ENCODE measurements at regions not wholly inside any gene's neighbourhood (a gene's known extent, or its start where the extent isn't known, plus 50 kb on each side); places are given as distances from the start of the nearest gene placed in this dataset.
"Not testable (repeated sequence)": the region's sequence is repeated elsewhere in the genome, so short reads cannot be mapped to it uniquely, and the experiment has no call there.

DNA sequence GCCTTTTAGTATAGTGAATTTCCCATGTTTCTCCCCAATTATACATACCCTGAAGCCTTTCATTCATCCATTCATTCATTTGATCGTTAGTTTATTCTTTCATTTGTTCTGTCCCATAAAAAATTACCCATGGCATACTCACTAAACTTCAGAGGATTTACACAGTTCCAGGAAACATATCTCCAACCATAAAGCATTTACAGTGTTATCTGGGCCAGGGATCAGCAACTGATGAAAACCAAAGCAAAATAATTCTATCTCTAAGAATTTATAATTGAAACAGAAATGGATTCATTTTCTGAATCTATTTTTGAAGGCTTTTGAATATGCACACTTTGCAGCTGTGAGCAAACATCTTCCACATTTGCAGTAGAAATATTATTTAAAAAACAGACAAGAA lies 547.7 kb downstream of the KCNJ2 start:
- DNase-seq (ENCODE audit: extremely low read depth in 1 of 11, low read depth in 9 of 11, low spot score in 4 of 11) = no peak

DNA sequence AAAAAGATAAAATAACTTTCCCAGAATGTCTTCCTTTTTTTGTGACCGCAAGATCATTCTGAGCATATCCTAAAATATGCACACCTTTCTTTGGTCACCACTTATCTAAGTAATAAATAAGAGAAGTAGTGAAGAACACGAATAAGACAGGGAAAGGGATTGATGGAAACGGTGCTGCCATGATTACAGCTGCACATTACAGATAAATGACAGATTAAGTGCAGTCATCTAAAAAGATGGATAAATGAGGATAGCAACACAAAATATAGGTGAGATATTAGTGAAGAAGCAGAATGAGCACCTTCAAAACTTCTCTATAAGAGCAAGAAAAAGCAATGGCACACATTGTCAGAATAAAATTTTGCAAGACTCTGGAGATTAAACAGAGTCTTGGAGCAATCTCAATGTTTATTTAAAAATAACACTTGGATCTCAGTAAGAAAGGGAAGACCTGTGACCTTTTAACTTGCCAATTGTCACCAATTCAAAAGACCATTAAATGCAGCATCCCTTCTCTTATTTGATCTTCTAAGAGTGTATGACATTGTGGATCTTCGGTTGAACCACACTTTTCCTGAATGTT lies 567.1 kb downstream of the KCNJ2 start:
- no peak for DNase-seq (ENCODE audit: extremely low read depth in 1 of 11, low read depth in 9 of 11, low spot score in 4 of 11)

DNA sequence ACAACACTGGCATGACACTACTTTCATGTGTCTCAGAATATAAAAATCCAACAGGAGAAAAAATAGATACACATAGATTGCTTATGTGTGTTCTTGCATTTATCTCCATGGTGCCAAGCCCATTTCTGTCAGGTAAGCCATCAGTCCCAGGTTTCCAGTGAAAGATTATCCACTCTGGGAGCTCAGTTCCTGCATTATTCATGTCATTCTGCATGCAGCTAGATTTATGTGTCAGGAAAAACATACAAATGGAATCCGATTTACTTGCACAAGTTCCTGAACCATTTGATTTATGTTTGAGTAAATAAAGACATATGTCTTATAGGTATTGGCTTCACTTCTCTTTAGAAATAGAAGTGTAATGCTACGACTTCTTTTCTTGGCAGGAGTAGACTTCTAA lies 569.7 kb downstream of the KCNJ2 start:
- no peak for DNase-seq (ENCODE audit: extremely low read depth in 1 of 11, low read depth in 9 of 11, low spot score in 4 of 11)

DNA sequence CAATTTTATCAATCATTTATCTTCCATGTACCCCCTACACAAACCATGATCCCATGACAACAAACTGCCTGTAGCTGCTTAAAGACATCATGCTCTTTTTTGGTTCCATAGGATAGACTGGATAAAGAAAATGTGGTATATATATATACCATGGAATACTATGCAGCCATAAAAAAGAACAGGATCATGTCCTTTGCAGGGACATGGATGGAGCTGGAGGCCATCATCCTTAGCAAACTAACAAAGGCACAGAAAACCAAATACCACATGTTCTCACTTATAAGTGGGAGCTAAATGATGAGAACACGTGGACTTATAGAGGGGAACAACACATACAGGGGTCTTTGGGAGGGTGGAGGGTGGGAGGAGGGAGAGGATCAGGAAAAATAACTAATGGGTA lies 577.2 kb downstream of the KCNJ2 start:
- not testable (repeated sequence) for DNase-seq (ENCODE audit: extremely low read depth in 1 of 11, low read depth in 9 of 11, low spot score in 4 of 11)

DNA sequence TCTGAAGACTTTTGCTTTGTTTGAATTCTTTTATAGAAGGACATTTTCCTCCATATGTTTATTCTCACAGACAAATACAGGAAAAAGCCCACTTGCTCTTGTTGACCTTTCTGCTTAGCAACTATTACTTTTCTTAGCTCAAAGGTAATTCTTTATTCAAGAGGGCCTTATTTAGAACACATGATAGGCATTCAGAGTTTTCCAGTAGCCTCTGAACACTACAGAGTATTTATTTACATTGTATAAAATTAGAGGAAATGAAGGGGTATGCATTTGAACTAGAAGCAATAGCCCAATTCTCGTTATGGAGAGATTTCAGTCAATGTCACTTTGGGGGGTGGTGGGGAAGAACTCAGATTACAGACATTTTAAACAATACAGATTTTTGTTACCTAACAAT lies 581.7 kb downstream of the KCNJ2 start:
- DNase-seq (ENCODE audit: extremely low read depth in 1 of 11, low read depth in 9 of 11, low spot score in 4 of 11) = peak in 1 of 11 donors; percentile 27

DNA sequence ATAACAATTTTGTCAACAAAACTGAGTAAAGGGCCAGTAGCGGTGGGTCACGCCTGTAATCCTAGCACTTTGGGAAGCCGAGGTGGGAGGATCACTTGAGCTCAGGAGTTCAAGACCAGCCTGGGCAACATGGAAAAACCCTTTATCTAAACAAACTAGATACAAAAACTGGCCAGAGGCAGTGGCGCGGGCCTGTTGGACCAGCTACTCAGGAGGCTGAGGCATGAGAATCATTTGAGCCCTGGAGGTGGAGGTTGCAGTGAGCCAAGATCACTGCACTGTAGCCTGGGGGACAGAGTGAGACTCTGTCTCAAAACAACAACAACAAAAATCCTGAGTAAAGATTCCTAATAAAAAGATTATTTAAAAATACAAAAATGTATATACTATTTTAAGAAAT lies 583.1 kb downstream of the KCNJ2 start:
- not testable (repeated sequence) for DNase-seq (ENCODE audit: extremely low read depth in 1 of 11, low read depth in 9 of 11, low spot score in 4 of 11)

DNA sequence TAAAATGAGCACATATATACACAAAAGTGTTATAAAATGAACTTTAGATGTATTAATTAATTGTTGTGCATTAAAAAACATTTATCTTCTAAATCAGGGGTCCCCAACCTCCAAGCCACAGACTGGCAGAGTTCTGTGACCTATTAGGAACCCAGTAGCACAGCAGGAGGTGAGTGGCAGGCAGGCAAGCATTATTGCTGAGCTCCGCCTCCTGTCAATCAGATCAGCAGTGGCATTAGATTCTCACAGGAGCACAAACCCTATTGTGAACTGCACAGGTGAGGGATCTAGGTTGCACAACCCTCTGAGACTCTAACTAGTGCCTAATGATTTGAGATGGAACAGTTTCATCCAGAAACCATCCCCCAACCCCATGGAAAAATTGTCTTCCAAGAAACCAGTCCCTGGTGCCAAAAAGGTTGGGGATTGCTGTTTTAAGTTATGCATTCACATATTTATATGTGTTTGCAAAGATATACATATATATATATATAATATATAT lies 583.7 kb downstream of the KCNJ2 start:
- DNase-seq (ENCODE audit: extremely low read depth in 1 of 11, low read depth in 9 of 11, low spot score in 4 of 11) = no peak

DNA sequence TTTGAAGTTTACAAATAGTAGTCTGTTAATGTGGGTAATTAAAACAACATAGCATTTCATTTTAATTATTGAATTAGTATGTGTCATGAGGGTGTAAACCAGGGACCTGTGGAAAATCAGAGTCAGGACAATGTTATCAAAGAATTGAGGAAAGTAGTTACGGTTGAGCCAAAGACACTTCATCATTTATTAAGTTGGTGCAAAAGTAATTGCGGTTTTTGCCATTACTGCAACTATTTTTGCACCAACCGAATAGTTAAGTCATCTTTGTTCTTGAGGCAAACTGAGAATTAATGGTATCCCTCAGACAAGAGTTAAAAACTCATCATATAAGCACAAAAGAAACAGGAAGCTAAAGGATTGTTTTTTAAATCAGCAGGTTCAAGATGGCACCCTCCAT lies 593.7 kb downstream of the KCNJ2 start:
- DNase-seq (ENCODE audit: extremely low read depth in 1 of 11, low read depth in 9 of 11, low spot score in 4 of 11) = no peak

DNA sequence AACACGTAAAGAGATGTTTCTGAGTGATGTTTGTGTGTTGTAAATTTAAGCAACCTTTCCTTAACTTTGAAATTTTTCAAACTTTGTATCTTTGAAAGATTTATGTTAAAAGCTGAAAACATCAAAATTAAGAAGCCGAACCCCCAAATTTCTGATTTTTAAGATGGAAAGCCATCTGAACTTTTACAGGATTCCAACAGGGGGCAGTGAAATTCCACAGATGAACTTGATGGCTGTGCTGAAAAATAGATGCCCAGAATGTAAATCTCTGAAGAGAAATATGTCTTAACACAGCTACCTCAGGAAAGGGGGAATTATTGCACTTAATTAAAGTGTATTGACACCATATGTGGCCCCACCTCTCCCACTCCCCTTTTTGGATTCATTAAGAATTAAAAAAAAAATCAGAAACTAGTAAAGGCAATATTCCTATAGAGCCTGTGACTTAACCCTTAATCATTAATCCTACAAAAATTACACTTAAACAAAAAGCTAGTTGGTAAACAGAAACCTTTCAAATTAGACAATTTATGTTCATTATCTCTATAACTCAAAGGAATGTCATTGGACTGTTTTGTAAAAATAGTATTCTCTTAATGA lies 597.9 kb downstream of the KCNJ2 start:
- DNase-seq (ENCODE audit: extremely low read depth in 1 of 11, low read depth in 9 of 11, low spot score in 4 of 11) = peak in 3 of 11 donors; percentile 12 to 27 (median 13)

DNA sequence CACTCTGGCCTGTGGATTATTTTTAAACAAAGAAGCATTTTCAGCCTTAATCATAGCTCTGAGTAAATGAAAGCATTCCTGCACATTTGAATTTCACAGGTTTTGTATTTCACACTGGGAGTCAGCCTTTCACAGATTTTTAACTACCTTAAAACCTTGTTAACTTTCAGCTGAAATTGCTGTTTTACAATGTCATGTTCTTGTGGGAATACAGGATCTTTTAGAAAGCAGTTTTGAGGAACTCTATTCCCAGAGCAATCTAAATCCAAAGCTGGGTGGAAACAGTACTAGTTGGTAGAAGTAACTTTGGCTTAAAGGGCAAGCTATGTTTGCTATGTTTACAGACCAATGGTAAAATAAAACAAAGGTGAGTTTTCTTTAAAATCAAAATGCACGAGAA lies 600.6 kb downstream of the KCNJ2 start:
- no peak for DNase-seq (ENCODE audit: extremely low read depth in 1 of 11, low read depth in 9 of 11, low spot score in 4 of 11)

DNA sequence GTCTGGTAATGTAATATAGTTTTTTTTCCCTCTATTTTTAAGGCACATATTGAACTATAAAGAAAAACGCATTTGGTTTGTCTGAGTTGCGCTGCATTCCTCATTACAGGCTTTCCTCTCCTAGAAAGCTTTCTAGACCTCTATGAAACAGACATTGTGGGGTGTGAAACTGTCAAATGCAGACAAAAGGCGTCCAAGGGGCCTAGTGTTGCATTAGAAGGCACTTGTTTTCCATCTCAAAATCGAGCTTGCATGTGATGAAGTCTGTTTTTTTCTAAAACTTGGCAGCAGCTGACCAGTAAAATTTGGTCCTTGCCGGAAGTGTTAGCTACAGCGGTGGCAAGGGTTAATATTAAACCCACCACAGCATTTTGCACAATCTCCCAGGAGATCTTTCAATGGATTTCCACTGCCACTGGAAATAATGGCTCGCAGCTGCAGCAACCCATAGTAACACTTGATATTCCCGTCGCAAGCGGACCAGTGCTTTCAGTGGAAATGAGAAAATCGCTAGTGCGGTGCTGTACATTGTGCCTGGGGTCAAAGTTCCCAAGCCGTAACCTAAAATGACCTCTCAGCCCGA lies 602.6 kb downstream of the KCNJ2 start:
- DNase-seq (ENCODE audit: extremely low read depth in 1 of 11, low read depth in 9 of 11, low spot score in 4 of 11) = no peak

DNA sequence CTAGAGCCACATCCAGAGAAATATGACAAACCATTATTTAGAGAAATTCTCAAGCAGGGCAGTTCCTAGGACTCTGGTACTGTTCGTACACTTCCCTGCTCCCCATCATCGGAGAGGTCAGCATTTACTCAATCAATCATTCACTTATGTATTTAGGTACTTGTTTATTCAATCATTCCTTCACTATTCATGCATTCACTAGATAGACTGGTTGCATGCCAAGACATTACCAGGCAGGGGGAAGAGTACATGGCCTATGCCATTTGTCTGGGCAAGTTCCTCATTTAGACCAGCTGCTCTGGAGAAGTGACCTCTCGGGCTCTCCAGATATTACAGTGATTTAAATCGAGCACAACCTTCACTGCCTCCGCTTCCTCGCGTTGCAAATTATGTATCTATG lies 603.4 kb downstream of the KCNJ2 start:
- DNase-seq (ENCODE audit: extremely low read depth in 1 of 11, low read depth in 9 of 11, low spot score in 4 of 11) = no peak

DNA sequence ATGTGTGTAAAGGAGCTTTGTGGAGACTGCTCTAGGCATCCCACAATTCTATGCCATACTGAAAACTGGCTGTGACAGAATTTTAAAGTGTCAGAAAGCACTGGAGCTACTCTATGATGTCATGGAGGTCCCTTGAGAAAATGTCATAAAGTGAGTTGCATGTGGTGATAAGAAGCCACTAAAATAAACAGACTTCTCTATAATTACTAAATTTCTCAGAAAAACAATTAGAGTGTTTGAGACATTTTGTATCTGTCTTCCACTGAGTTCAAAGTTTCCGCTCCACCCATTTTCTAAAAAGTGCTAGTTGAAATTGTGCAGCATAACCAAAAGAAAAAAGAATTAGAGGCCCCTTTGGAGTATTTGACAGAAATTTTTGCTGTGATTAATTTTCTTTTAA lies 603.9 kb downstream of the KCNJ2 start:
- DNase-seq (ENCODE audit: extremely low read depth in 1 of 11, low read depth in 9 of 11, low spot score in 4 of 11) = no peak

DNA sequence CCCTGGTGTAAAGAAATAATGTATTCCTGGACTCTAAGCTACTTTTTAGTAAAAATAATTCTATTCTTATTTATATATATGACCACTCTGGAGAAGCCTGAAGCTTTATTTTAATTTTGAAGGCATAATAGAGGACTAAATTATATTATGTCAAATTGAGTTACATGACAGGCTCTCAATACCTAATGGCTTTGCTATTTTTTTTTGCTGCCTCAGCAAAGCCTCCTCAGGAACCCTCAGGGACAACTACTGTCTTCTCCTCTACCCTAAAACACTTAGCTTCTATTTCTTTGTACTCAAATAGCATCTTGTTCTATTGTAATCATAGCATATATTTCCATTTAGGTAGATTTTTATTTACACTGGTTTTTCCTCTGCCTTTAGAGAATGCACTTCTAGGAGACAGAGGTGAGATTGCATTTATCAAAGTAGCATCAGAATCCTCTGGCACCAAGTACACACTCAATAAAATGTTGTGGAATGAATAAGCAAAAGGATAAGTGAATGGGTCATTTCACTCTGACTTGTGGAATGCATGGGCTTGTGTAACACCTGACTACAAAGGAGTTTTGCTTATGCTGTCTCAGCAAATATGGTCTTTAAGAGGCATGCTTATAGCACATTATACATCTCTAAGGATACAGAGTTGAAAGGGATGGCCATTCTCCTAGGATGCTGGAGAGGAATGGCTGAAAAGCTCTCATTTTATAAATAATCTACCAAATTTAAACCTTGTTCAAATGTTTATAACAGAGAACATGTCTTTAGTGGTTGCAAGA lies 605.2 kb downstream of the KCNJ2 start:
- DNase-seq (ENCODE audit: extremely low read depth in 1 of 11, low read depth in 9 of 11, low spot score in 4 of 11) = no peak

DNA sequence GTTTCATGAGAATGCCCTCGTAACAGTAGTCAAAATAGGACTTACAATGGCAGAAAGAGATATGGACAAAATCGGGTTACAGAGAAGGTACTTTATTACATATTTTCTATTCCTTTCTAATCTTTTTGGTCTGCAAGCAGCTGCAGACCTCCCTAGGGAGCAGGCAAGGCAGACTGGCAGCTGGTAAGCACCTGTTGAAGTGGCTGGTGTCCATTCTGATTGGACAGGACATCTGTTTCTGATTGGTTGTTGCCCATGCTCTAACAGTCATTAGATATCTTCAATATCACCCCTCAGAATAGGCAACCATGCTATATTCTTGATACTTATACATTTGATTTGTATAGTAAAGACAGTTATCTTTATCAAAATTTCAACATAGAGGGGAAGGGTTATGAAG lies 606.3 kb downstream of the KCNJ2 start:
- DNase-seq (ENCODE audit: extremely low read depth in 1 of 11, low read depth in 9 of 11, low spot score in 4 of 11) = no peak

DNA sequence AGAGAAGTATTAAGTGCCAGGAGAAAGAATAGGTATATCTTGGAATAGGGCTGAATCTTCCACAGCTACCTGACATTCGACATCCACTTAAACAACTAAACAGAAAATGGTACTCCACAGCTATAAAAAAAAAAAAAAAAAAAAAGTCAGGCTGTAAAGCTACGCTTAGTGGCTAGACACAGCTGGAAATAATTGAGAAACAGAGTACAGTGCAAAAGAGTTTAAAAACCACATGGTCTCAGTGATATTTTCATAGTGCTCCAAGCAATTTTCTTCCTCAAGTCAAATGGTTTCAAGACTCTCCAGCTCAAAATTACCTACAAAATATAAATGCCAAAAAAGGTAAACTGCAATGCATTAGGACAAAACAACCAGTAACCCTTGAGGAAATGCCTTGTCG lies 607.1 kb downstream of the KCNJ2 start:
- no peak for DNase-seq (ENCODE audit: extremely low read depth in 1 of 11, low read depth in 9 of 11, low spot score in 4 of 11)

DNA sequence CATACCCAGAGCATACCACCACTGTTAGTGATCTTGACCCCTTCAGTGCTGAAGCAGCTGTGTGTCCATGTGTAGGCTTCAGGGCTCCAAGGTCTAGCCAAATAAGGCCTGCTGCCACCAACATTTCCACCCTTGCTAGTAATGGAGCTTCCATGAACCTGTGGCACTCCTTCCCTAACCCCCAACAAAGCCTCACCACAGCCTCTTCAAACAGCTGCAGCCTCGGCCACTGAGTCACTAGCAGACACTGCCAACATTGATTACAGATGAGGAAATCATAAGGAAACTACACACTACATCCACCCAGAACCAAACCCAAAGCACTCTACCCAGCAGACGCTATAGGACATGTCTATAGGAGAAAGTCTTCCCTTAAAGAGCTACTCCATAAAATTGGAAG lies 610.7 kb downstream of the KCNJ2 start:
- DNase-seq (ENCODE audit: extremely low read depth in 1 of 11, low read depth in 9 of 11, low spot score in 4 of 11) = no peak

DNA sequence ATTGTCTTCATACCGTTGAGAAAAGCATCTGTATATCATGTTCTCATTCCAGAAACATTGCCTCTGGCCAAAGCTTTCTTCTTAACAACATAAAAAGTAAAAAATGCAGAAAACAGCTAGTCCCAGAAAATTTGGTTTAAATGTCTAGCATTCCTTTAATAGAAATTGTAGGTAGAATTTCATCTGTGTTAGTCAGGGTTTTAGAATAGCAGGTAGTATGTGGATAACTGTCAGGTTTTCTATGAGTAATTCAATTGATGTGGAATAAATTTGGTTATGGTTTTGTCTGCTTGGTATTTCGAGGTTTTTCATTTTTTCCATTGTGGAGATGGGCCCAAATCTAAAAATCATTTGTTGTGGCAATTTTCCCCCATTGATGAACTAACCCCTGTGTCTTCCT lies 616.7 kb downstream of the KCNJ2 start:
- DNase-seq (ENCODE audit: extremely low read depth in 1 of 11, low read depth in 9 of 11, low spot score in 4 of 11) = no peak

DNA sequence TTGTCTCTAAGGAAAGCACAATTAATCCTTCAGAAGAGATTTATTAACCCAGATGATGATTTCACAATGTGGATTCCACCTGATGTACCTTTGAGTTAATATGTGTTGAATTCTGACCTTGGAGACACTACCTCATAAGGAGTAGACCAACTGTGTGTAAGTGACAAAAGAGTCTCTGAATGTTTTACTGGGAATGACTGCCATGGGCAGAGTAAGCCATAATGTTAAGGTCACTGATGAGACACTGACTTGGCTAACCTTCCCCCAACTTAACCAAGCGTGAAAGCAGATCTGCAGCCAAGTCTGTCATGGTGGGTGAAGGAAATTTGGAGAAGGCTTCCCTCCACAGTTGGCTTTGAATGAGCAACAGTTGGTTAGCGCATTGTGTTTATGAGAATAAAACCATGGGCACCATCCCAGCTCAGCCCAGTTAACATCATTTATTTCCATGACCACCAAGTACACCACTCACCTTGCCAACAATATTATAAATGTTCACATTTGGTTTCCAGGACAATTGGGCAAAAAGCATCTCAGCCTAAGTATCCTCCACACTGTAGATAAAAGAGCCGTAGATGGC lies 618.5 kb downstream of the KCNJ2 start:
- DNase-seq (ENCODE audit: extremely low read depth in 1 of 11, low read depth in 9 of 11, low spot score in 4 of 11) = no peak

Data from renal cortex interstitium (tissue), 11 donors.